DMS79 (cell line): ENCODE measurements at regions not wholly inside any gene's neighbourhood (a gene's known extent, or its start where the extent isn't known, plus 50 kb on each side); places are given as distances from the start of the nearest gene placed in this dataset.
"Not testable (repeated sequence)": the region's sequence is repeated elsewhere in the genome, so short reads cannot be mapped to it uniquely, and the experiment has no call there.

Experiments
- DNase-seq: peaks from one replicate; lab custom pipeline; 2025; lab: John Stamatoyannopoulos, UW

GRCh38 chr2:163085366-163086024, 246.9 kb upstream of the KCNH7 start:
- peak; percentile 21 for DNase-seq

GRCh38 chr2:163081754-163082153, 243.2 kb upstream of the KCNH7 start:
- DNase-seq = no peak

- no peak for DNase-seq
These were observed 238.7 kb upstream of the KCNH7 start for GRCh38 chr2:163077241-163077640.

- no peak for DNase-seq
These were observed 227.5 kb upstream of the KCNH7 start for GRCh38 chr2:163066085-163066484.

- DNase-seq = no peak
These were observed 224.0 kb upstream of the KCNH7 start for GRCh38 chr2:163062524-163062923.

GRCh38 chr2:163046615-163047014, 208.0 kb upstream of the KCNH7 start:
- no peak for DNase-seq

GRCh38 chr2:163045830-163046229, 207.3 kb upstream of the KCNH7 start:
- no peak for DNase-seq

- no peak for DNase-seq
These were observed 205.5 kb upstream of the KCNH7 start for GRCh38 chr2:163044114-163044513.

GRCh38 chr2:163043201-163043600, 204.6 kb upstream of the KCNH7 start:
- no peak for DNase-seq

- no peak for DNase-seq
These were observed 200.7 kb upstream of the KCNH7 start for GRCh38 chr2:163039266-163039665.

- no peak for DNase-seq
These were observed 190.2 kb upstream of the KCNH7 start for GRCh38 chr2:163028807-163029206.

- DNase-seq = not testable (repeated sequence)
These were observed 187.7 kb upstream of the KCNH7 start for GRCh38 chr2:163026136-163026775.

- not testable (repeated sequence) for DNase-seq
These were observed 178.3 kb upstream of the KCNH7 start for GRCh38 chr2:163016882-163017281.

GRCh38 chr2:163011000-163011399, 172.4 kb upstream of the KCNH7 start:
- DNase-seq = peak; percentile 88

- DNase-seq = no peak
These were observed 170.1 kb upstream of the KCNH7 start for GRCh38 chr2:163008642-163009041.

GRCh38 chr2:162994718-162995117, 156.2 kb upstream of the KCNH7 start:
- no peak for DNase-seq

- DNase-seq = no peak
These were observed 154.3 kb upstream of the KCNH7 start for GRCh38 chr2:162992828-162993227.

GRCh38 chr2:162989507-162989906, 150.9 kb upstream of the KCNH7 start:
- no peak for DNase-seq

- no peak for DNase-seq
These were observed 136.2 kb upstream of the KCNH7 start for GRCh38 chr2:162974771-162975170.

GRCh38 chr2:162972383-162972782, 133.8 kb upstream of the KCNH7 start:
- DNase-seq = no peak

- no peak for DNase-seq
These were observed 129.7 kb upstream of the KCNH7 start for GRCh38 chr2:162968306-162968705.

- no peak for DNase-seq
These were observed 129.2 kb upstream of the KCNH7 start for GRCh38 chr2:162967811-162968210.

GRCh38 chr2:162967147-162967546, 128.6 kb upstream of the KCNH7 start:
- DNase-seq = no peak

- no peak for DNase-seq
These were observed 126.6 kb upstream of the KCNH7 start for GRCh38 chr2:162965191-162965590.
